Ishikawa (cell line): ENCODE measurements at regions not wholly inside any gene's neighbourhood (a gene's known extent, or its start where the extent isn't known, plus 50 kb on each side); places are given as distances from the start of the nearest gene placed in this dataset.

Source experiments
- CREB1 ChIP-seq: IDR thresholded peaks from 2 replicates; pipeline ENCODE4 v1.6.1; 2012; ENCODE audit warnings: low read depth
- EGR1 ChIP-seq: IDR thresholded peaks from 2 replicates; pipeline ENCODE4 v1.6.1; 2012
- EP300 ChIP-seq: IDR thresholded peaks from 2 replicates; pipeline ENCODE4 v1.6.1; 2012; ENCODE audit warnings: borderline replicate concordance
- FOXM1 ChIP-seq: IDR thresholded peaks from 2 replicates; pipeline ENCODE4 v1.6.1; 2012; ENCODE audit warnings: low read depth, borderline replicate concordance
- MAX ChIP-seq: IDR thresholded peaks from 2 replicates; pipeline ENCODE4 v1.6.1; 2012
- RAD21 ChIP-seq: IDR thresholded peaks from 2 replicates; pipeline ENCODE4 v1.6.1; 2012; ENCODE audit warnings: low read depth
- REST ChIP-seq: IDR thresholded peaks from 2 replicates; pipeline ENCODE4 v1.6.1; 2012; ENCODE audit warnings: low read depth, mild to moderate bottlenecking
- TAF1 ChIP-seq: IDR thresholded peaks from 2 replicates; pipeline ENCODE4 v1.6.1; 2012; ENCODE audit warnings: low read depth, mild to moderate bottlenecking
- TCF12 ChIP-seq: IDR thresholded peaks from 2 replicates; pipeline ENCODE4 v1.6.1; 2012; ENCODE audit warnings: low read depth
- TEAD4 ChIP-seq: IDR thresholded peaks from 2 replicates; pipeline ENCODE4 v1.6.1; 2012
- USF1 ChIP-seq: IDR thresholded peaks from 2 replicates; pipeline ENCODE4 v1.6.1; 2012
- YY1 ChIP-seq: IDR thresholded peaks from 2 replicates; pipeline ENCODE4 v1.6.1; 2012; ENCODE audit warnings: low read depth

GRCh38 chr1:194640322-194640721 is 1453.9 kb upstream of the B3GALT2 start:
- TF ChIP-seq EP300 (no peak), REST (no peak), FOXM1 (no peak), TCF12 (no peak), TEAD4 (no peak), RAD21 (no peak), USF1 (no peak), YY1 (no peak), MAX (no peak), CREB1 (no peak), TAF1 (no peak), EGR1 (no peak)
